ENCODE measurements at regions not wholly inside any gene's neighbourhood (a gene's known extent, or its start where the extent isn't known, plus 50 kb on each side); places are given as distances from the start of the nearest gene placed in this dataset.

- H3K27ac ChIP-seq (ENCODE audit: low read depth, low read length), result no peak overlapping the region
- Mint-ChIP-seq H3K4me3 (ENCODE audit: unreplicated experiment) (no peak overlapping the region), H3K27me3 (ENCODE audit: low read depth, unreplicated experiment) (no peaks in the 10 kb centered on the region), H3K4me1 (ENCODE audit: low read depth, unreplicated experiment) (no peaks in the 10 kb centered on the region), H3K27ac (ENCODE audit: unreplicated experiment) (no peak overlapping the region), H3K36me3 (ENCODE audit: low read depth, unreplicated experiment) (no peaks in the 10 kb centered on the region), H3K9me3 (ENCODE audit: unreplicated experiment) (peaks cover 5% of the 10 kb centered on the region)
- H3K4me1 ChIP-seq (ENCODE audit: insufficient read depth, low read length), result no peaks in the 10 kb centered on the region
- no peaks in the 10 kb centered on the region for H3K36me3 ChIP-seq (ENCODE audit: insufficient read depth, low read length)
- H4K20me1 ChIP-seq (ENCODE audit: insufficient read depth, low read length), result no peaks in the 10 kb centered on the region
- DNase-seq (ENCODE audit: low read depth) (no peak), FAIRE-seq (no peak)
- no peak for TF ChIP-seq EZH2 (IDR thresholded peaks at IDR 0.05; ENCODE audit: insufficient read depth, low read length)
- TF ChIP-seq, protein P1, sequence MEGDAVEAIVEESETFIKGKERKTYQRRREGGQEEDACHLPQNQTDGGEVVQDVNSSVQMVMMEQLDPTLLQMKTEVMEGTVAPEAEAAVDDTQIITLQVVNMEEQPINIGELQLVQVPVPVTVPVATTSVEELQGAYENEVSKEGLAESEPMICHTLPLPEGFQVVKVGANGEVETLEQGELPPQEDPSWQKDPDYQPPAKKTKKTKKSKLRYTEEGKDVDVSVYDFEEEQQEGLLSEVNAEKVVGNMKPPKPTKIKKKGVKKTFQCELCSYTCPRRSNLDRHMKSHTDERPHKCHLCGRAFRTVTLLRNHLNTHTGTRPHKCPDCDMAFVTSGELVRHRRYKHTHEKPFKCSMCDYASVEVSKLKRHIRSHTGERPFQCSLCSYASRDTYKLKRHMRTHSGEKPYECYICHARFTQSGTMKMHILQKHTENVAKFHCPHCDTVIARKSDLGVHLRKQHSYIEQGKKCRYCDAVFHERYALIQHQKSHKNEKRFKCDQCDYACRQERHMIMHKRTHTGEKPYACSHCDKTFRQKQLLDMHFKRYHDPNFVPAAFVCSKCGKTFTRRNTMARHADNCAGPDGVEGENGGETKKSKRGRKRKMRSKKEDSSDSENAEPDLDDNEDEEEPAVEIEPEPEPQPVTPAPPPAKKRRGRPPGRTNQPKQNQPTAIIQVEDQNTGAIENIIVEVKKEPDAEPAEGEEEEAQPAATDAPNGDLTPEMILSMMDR (IDR thresholded peaks at IDR 0.05; ENCODE audit: insufficient read depth, low read depth, low read length), result no peak
- no peaks in the 10 kb centered on the region for H3K27me3 ChIP-seq (ENCODE audit: insufficient read depth, low read length)
- H3K9ac ChIP-seq (ENCODE audit: low read length), result no peak overlapping the region
- no peak overlapping the region for H3K4me2 ChIP-seq (ENCODE audit: low read length)
- no peak overlapping the region for H3K4me3 ChIP-seq (ENCODE audit: insufficient read depth, low read depth, low read length)
- H3K9me3 ChIP-seq (ENCODE audit: insufficient read depth, low read depth, low read length), result no peaks in the 10 kb centered on the region
- H3K79me2 ChIP-seq (ENCODE audit: insufficient read depth, low read length), result no peaks in the 10 kb centered on the region
- no peak overlapping the region for H2AFZ ChIP-seq (ENCODE audit: low read depth, low read length)
Observed at GRCh38 chr12:91461061-91461460, 278.4 kb upstream of the DCN start.

DNA sequence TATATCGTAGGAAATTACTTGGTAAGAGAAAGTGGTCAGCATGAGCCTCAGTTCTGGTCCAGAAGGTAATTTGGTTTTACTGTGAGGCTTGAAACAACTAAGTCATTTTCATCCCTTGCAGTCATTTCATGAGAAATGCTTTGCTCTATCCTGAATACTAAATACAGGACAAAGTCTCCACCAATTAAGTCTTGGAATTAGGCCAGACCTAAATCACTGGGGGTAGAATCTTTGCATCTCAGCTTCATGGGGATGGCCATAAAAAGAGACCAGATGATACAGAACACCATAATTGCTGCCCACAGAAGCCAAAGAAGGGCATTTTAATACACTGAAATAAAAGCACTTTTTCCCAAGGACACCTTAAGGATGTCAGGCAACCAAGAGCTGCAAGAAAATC is 277.9 kb upstream of the DCN start:
- Histone ChIP-seq H3K9me3 (ENCODE audit: insufficient read depth, low read depth, low read length) (no peaks in the 10 kb centered on the region), H4K20me1 (ENCODE audit: insufficient read depth, low read length) (no peaks in the 10 kb centered on the region), H3K79me2 (ENCODE audit: insufficient read depth, low read length) (no peaks in the 10 kb centered on the region), H3K27ac (ENCODE audit: low read depth, low read length) (no peak overlapping the region), H3K27me3 (ENCODE audit: insufficient read depth, low read length) (no peaks in the 10 kb centered on the region), H3K4me1 (ENCODE audit: insufficient read depth, low read length) (no peaks in the 10 kb centered on the region), H3K36me3 (ENCODE audit: insufficient read depth, low read length) (no peaks in the 10 kb centered on the region), H3K9ac (ENCODE audit: low read length) (no peak overlapping the region), H3K4me2 (ENCODE audit: low read length) (no peak overlapping the region), H3K4me3 (ENCODE audit: insufficient read depth, low read depth, low read length) (no peak overlapping the region), H2AFZ (ENCODE audit: low read depth, low read length) (no peak overlapping the region)
- Mint-ChIP-seq H3K27me3 (ENCODE audit: low read depth, unreplicated experiment) (no peaks in the 10 kb centered on the region), H3K36me3 (ENCODE audit: low read depth, unreplicated experiment) (no peaks in the 10 kb centered on the region), H3K9me3 (ENCODE audit: unreplicated experiment) (peaks cover 5% of the 10 kb centered on the region), H3K4me3 (ENCODE audit: unreplicated experiment) (no peak overlapping the region), H3K4me1 (ENCODE audit: low read depth, unreplicated experiment) (no peaks in the 10 kb centered on the region), H3K27ac (ENCODE audit: unreplicated experiment) (no peak overlapping the region)
- FAIRE-seq (no peak), DNase-seq (ENCODE audit: low read depth) (no peak)
- no peak for TF ChIP-seq EZH2 (IDR thresholded peaks at IDR 0.05; ENCODE audit: insufficient read depth, low read length)
- TF ChIP-seq, protein P1 (IDR thresholded peaks at IDR 0.05; ENCODE audit: insufficient read depth, low read depth, low read length), result no peak

GRCh38 chr12:91455321-91455720 is 272.7 kb upstream of the DCN start:
- H2AFZ ChIP-seq (ENCODE audit: low read depth, low read length), result no peak overlapping the region
- H3K4me3 ChIP-seq (ENCODE audit: insufficient read depth, low read depth, low read length), result no peak overlapping the region
- Mint-ChIP-seq H3K36me3 (ENCODE audit: low read depth, unreplicated experiment) (no peaks in the 10 kb centered on the region), H3K4me1 (ENCODE audit: low read depth, unreplicated experiment) (no peaks in the 10 kb centered on the region), H3K4me3 (ENCODE audit: unreplicated experiment) (no peak overlapping the region), H3K27ac (ENCODE audit: unreplicated experiment) (no peak overlapping the region), H3K27me3 (ENCODE audit: low read depth, unreplicated experiment) (no peaks in the 10 kb centered on the region), H3K9me3 (ENCODE audit: unreplicated experiment) (peaks cover 4% of the 10 kb centered on the region)
- no peak for FAIRE-seq
- no peak for TF ChIP-seq EZH2 (IDR thresholded peaks at IDR 0.05; ENCODE audit: insufficient read depth, low read length)
- TF ChIP-seq, protein P1 (IDR thresholded peaks at IDR 0.05; ENCODE audit: insufficient read depth, low read depth, low read length), result no peak
- no peaks in the 10 kb centered on the region for H4K20me1 ChIP-seq (ENCODE audit: insufficient read depth, low read length)
- H3K27me3 ChIP-seq (ENCODE audit: insufficient read depth, low read length), result no peaks in the 10 kb centered on the region
- H3K27ac ChIP-seq (ENCODE audit: low read depth, low read length), result no peak overlapping the region
- H3K4me2 ChIP-seq (ENCODE audit: low read length), result no peak overlapping the region
- no peak for DNase-seq (ENCODE audit: low read depth)
- H3K79me2 ChIP-seq (ENCODE audit: insufficient read depth, low read length), result no peaks in the 10 kb centered on the region
- no peak overlapping the region for H3K9ac ChIP-seq (ENCODE audit: low read length)
- H3K9me3 ChIP-seq (ENCODE audit: insufficient read depth, low read depth, low read length), result no peaks in the 10 kb centered on the region
- no peaks in the 10 kb centered on the region for H3K4me1 ChIP-seq (ENCODE audit: insufficient read depth, low read length)
- no peaks in the 10 kb centered on the region for H3K36me3 ChIP-seq (ENCODE audit: insufficient read depth, low read length)
